ENCODE measurements at regions not wholly inside any gene's neighbourhood (a gene's known extent, or its start where the extent isn't known, plus 50 kb on each side); places are given as distances from the start of the nearest gene placed in this dataset.

- no peak for TF ChIP-seq CTCF (IDR thresholded peaks at IDR 0.05)
- no peak for TF ChIP-seq POLR2A (IDR thresholded peaks at IDR 0.05; ENCODE audit: low read depth)
- no peak for TF ChIP-seq POLR2AphosphoS5 (IDR thresholded peaks at IDR 0.05)
Measured at GRCh38 chr2:67212203-67212602, 184.9 kb upstream of the ETAA1 start.

Data from esophagus muscularis mucosa (tissue), 3 donors.